Epithelial cell of proximal tubule (primary cell): ENCODE measurements at regions not wholly inside any gene's neighbourhood (a gene's known extent, or its start where the extent isn't known, plus 50 kb on each side); places are given as distances from the start of the nearest gene placed in this dataset.

ENCODE experiments used
- DNase-seq: peaks from one replicate; pipeline ENCODE4 v3.0.0-alpha.2; 2011; ENCODE audit warnings: low read depth
- H3K4me3 ChIP-seq: 2 replicates; pipeline ENCODE4 v1.5.1; 2011; ENCODE audit warnings: low read depth, mild to moderate bottlenecking, low read length
- CTCF ChIP-seq: conservative IDR thresholded peaks from 2 replicates; pipeline ENCODE4 v1.5.1; 2012; ENCODE audit warnings: low read depth, mild to moderate bottlenecking, low read length

- DNase-seq: no peak
- no peak overlapping the region for H3K4me3 ChIP-seq
Measured at GRCh38 chr5:166188501-166189325, 2102.7 kb upstream of the WWC1 start.

GRCh38 chr5:166192696-166193095 is 2098.7 kb upstream of the WWC1 start:
- no peak for TF ChIP-seq CTCF
- no peak overlapping the region for H3K4me3 ChIP-seq
- no peak for DNase-seq

More at GRCh38 chr5:166188501-166189325, 2102.7 kb upstream of the WWC1 start:
- TF ChIP-seq CTCF: no peak

- no peak for DNase-seq
- TF ChIP-seq CTCF: no peak
- no peak overlapping the region for H3K4me3 ChIP-seq
Measured at GRCh38 chr5:166195981-166196380, 2095.5 kb upstream of the WWC1 start.

- no peak for DNase-seq
- no peak overlapping the region for H3K4me3 ChIP-seq
- TF ChIP-seq CTCF: no peak
Measured at GRCh38 chr5:166200532-166200931, 2090.9 kb upstream of the WWC1 start.

- no peak overlapping the region for H3K4me3 ChIP-seq
- DNase-seq: no peak
- no peak for TF ChIP-seq CTCF
Measured at GRCh38 chr5:166211640-166212039, 2079.8 kb upstream of the WWC1 start.

- no peak for DNase-seq
- H3K4me3 ChIP-seq: no peak overlapping the region
- no peak for TF ChIP-seq CTCF
Measured at GRCh38 chr5:166236327-166236726, 2055.1 kb upstream of the WWC1 start.

GRCh38 chr5:166240705-166241104 is 2050.7 kb upstream of the WWC1 start:
- TF ChIP-seq CTCF: no peak
- no peak for DNase-seq
- no peak overlapping the region for H3K4me3 ChIP-seq
